T-helper 2 cell (primary cell): ENCODE measurements at regions not wholly inside any gene's neighbourhood (a gene's known extent, or its start where the extent isn't known, plus 50 kb on each side); places are given as distances from the start of the nearest gene placed in this dataset.

Experiments used
- DNase-seq, 5 experiments: peaks; one replicate each; pipeline versions ENCODE4 v3.0.0 to v3.0.0-alpha.2; 2012 to 2022

- peak in 4 of 5 experiments; percentile 58 to 92 (median 61) for DNase-seq
Observed at GRCh38 chr21:45592208-45592619, 50.0 kb upstream of the SLC19A1 start.

GRCh38 chr21:45592626-45593134, 50.4 kb upstream of the SLC19A1 start:
- no peak for DNase-seq

GRCh38 chr21:45593162-45594022, 50.1 kb upstream of the PCBP3 start:
- no peak for DNase-seq
